Nephron (organoid): ENCODE measurements at regions not wholly inside any gene's neighbourhood (a gene's known extent, or its start where the extent isn't known, plus 50 kb on each side); places are given as distances from the start of the nearest gene placed in this dataset.
A peak's percentile ranks its signal among the peaks of the same experiment; 100 is the strongest.

Experiments
- H3K27ac Mint-ChIP-seq, 3 experiments: 2 replicates each; pipeline ENCODE4 v1.8.0; 2020; ENCODE audit warnings: mixed read lengths in 3 of 3, mild to moderate bottlenecking in 2 of 3, moderate library complexity in 1 of 3
- H3K27me3 Mint-ChIP-seq: 2 replicates; pipeline ENCODE4 v1.8.0; 2021; ENCODE audit warnings: low read depth, mild to moderate bottlenecking, moderate library complexity, mixed read lengths
- H3K36me3 Mint-ChIP-seq: 2 replicates; pipeline ENCODE4 v1.8.0; 2020; ENCODE audit warnings: low read depth, mixed read lengths
- H3K4me1 Mint-ChIP-seq: 2 replicates; pipeline ENCODE4 v1.8.0; 2020; ENCODE audit warnings: mixed read lengths
- H3K4me3 Mint-ChIP-seq, 3 experiments: 2 replicates each; pipeline ENCODE4 v1.8.0; 2020; ENCODE audit warnings: mild to moderate bottlenecking in 3 of 3, mixed read lengths in 3 of 3, moderate library complexity in 2 of 3
- H3K9me3 Mint-ChIP-seq: 2 replicates; pipeline ENCODE4 v1.8.0; 2020; ENCODE audit warnings: mixed read lengths
- TF ChIP-seq, protein P1 (sequence below), 3 experiments: fragments of 200-600 bp; sonication (generic); IDR thresholded peaks; one replicate each; pipeline ENCODE4 v1.5.0; 2021; ENCODE audit warnings: antibody characterized with exemption in 3 of 3; ENCODE audit not compliant: unreplicated experiment in 3 of 3

DNA sequence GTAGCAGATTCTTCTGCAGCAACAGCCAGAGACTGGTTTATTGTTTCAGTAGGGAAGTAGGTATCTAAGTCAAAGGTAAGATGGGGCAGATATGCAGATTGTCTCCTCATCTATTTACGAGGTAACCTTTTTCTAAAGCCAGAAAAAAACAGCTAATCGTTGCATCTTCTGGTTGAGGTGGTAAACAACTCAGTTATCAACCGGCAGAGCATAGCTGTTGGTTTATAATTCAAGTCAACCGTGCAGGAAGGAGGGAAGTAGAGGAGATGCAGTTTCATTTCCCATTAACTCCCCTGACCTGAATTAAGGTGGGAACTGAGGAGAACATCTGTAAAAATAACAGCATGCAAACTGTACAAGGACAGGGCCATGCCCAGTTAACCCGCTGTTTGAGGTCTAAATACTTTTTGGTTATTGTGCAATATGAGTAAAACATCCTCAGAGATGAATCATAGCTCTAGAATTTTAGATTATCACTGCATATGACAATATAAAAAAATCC, 156.5 kb upstream of the ITGB1 start:
- H3K4me3 Mint-ChIP-seq: no peak overlapping the region
- peak overlapping the region in 1 of 3 experiments; percentile 8 for H3K27ac Mint-ChIP-seq

GRCh38 chr10:33113466-33113865, 155.4 kb upstream of the ITGB1 start:
- no peaks in the 10 kb centered on the region for H3K36me3 Mint-ChIP-seq
- TF ChIP-seq, protein P1, sequence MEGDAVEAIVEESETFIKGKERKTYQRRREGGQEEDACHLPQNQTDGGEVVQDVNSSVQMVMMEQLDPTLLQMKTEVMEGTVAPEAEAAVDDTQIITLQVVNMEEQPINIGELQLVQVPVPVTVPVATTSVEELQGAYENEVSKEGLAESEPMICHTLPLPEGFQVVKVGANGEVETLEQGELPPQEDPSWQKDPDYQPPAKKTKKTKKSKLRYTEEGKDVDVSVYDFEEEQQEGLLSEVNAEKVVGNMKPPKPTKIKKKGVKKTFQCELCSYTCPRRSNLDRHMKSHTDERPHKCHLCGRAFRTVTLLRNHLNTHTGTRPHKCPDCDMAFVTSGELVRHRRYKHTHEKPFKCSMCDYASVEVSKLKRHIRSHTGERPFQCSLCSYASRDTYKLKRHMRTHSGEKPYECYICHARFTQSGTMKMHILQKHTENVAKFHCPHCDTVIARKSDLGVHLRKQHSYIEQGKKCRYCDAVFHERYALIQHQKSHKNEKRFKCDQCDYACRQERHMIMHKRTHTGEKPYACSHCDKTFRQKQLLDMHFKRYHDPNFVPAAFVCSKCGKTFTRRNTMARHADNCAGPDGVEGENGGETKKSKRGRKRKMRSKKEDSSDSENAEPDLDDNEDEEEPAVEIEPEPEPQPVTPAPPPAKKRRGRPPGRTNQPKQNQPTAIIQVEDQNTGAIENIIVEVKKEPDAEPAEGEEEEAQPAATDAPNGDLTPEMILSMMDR (IDR thresholded peaks at IDR 0.05; ENCODE audit: unreplicated experiment in 3 of 3): no peak
- H3K9me3 Mint-ChIP-seq: no peaks in the 10 kb centered on the region
- H3K27ac Mint-ChIP-seq: peak overlapping the region; percentile 8 to 45 (median 29)
- H3K4me3 Mint-ChIP-seq: no peak overlapping the region
- H3K4me1 Mint-ChIP-seq: peaks cover 58% of the 10 kb centered on the region
- peaks cover 16% of the 10 kb centered on the region for H3K27me3 Mint-ChIP-seq

More for the DNA sequence above, 156.5 kb upstream of the ITGB1 start:
- Mint-ChIP-seq H3K36me3 (no peaks in the 10 kb centered on the region), H3K9me3 (no peaks in the 10 kb centered on the region), H3K27me3 (peaks cover 20% of the 10 kb centered on the region), H3K4me1 (peaks cover 60% of the 10 kb centered on the region)
- TF ChIP-seq, protein P1 (IDR thresholded peaks at IDR 0.05; ENCODE audit: unreplicated experiment in 3 of 3): no peak

GRCh38 chr10:33112831-33113455, 154.9 kb upstream of the ITGB1 start:
- Mint-ChIP-seq H3K4me3 (no peak overlapping the region), H3K27me3 (peaks cover 16% of the 10 kb centered on the region), H3K9me3 (no peaks in the 10 kb centered on the region), H3K36me3 (no peaks in the 10 kb centered on the region), H3K27ac (peak overlapping the region; percentile 8 to 45 (median 29)), H3K4me1 (peaks cover 58% of the 10 kb centered on the region)
- TF ChIP-seq, protein P1 (IDR thresholded peaks at IDR 0.05; ENCODE audit: unreplicated experiment in 3 of 3): no peak

- no peaks in the 10 kb centered on the region for H3K36me3 Mint-ChIP-seq
- TF ChIP-seq, protein P1 (IDR thresholded peaks at IDR 0.05; ENCODE audit: unreplicated experiment in 3 of 3): no peak
Measured at GRCh38 chr10:33111488-33112051, 153.5 kb upstream of the ITGB1 start.

DNA sequence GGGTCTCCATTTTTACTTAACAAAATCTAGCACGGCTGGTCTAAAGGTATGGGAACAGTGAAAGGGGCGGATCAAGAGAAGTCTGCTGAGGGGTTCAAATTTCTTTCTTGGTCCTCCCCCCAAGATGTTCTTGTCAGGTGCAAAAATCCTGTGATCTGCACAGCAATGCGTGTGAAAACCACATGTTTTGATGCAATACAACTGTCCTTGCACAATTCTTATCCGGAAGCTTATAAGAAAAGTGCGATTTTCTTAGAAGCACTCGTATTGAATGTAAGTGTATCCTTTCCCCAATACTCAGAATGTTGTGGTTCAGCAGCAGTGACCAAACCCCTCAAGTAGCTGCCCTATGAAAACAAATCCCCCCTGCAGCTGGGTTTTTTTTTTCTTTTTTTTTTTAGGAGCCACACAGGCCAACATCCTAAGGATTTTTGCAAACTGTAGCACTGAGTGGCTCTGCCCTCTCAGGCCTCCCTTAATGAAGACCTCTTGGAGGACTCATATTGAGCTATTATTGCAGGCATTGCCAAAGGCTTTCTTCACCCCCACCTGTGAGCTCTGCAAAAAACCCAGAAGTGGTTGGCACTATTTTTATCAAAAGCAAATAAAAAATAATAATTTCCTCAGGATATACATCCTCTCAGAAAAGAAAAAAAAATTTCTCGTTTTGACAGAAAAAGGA, 151.9 kb upstream of the ITGB1 start:
- H3K36me3 Mint-ChIP-seq: no peaks in the 10 kb centered on the region
- H3K4me3 Mint-ChIP-seq: no peak overlapping the region
- H3K9me3 Mint-ChIP-seq: no peaks in the 10 kb centered on the region
- peaks cover 39% of the 10 kb centered on the region for H3K4me1 Mint-ChIP-seq
- peaks cover 15% of the 10 kb centered on the region for H3K27me3 Mint-ChIP-seq
- no peak overlapping the region for H3K27ac Mint-ChIP-seq
- TF ChIP-seq, protein P1 (IDR thresholded peaks at IDR 0.05; ENCODE audit: unreplicated experiment in 3 of 3): no peak

More at GRCh38 chr10:33111488-33112051, 153.5 kb upstream of the ITGB1 start:
- Mint-ChIP-seq H3K9me3 (no peaks in the 10 kb centered on the region), H3K4me3 (no peak overlapping the region), H3K27ac (peak overlapping the region in 1 of 3 experiments; percentile 35), H3K27me3 (peaks cover 25% of the 10 kb centered on the region), H3K4me1 (peaks cover 48% of the 10 kb centered on the region)
